ENCODE measurements at regions not wholly inside any gene's neighbourhood (a gene's known extent, or its start where the extent isn't known, plus 50 kb on each side); places are given as distances from the start of the nearest gene placed in this dataset.

GRCh38 chrX:148381603-148382002 is 118.8 kb upstream of the AFF2 start:
- Mint-ChIP-seq H3K4me1 (ENCODE audit: low read depth, unreplicated experiment) (peaks cover 23% of the 10 kb centered on the region), H3K4me3 (ENCODE audit: unreplicated experiment) (no peak overlapping the region), H3K9me3 (ENCODE audit: unreplicated experiment) (no peaks in the 10 kb centered on the region), H3K36me3 (ENCODE audit: low read depth, unreplicated experiment) (no peaks in the 10 kb centered on the region), H3K27me3 (ENCODE audit: low read depth, unreplicated experiment) (no peaks in the 10 kb centered on the region), H3K27ac (ENCODE audit: unreplicated experiment) (peak overlapping the region; percentile 95)
- H3K36me3 ChIP-seq (ENCODE audit: insufficient read depth, low read length): no peaks in the 10 kb centered on the region
- H2AFZ ChIP-seq (ENCODE audit: low read depth, low read length): no peak overlapping the region
- no peaks in the 10 kb centered on the region for H3K9me3 ChIP-seq (ENCODE audit: insufficient read depth, low read depth, low read length)
- FAIRE-seq (no peak), DNase-seq (ENCODE audit: low read depth) (no peak)
- no peak overlapping the region for H3K9ac ChIP-seq (ENCODE audit: low read length)
- no peak overlapping the region for H3K27ac ChIP-seq (ENCODE audit: low read depth, low read length)
- H3K4me2 ChIP-seq (ENCODE audit: low read length): peak overlapping the region; percentile 41
- H4K20me1 ChIP-seq (ENCODE audit: insufficient read depth, low read length): no peaks in the 10 kb centered on the region
- H3K79me2 ChIP-seq (ENCODE audit: insufficient read depth, low read length): no peaks in the 10 kb centered on the region
- H3K4me3 ChIP-seq (ENCODE audit: insufficient read depth, low read depth, low read length): no peak overlapping the region
- no peak for TF ChIP-seq CTCF (IDR thresholded peaks at IDR 0.05; ENCODE audit: insufficient read depth, low read depth, low read length)
- no peak for TF ChIP-seq EZH2 (IDR thresholded peaks at IDR 0.05; ENCODE audit: insufficient read depth, low read length)
- no peaks in the 10 kb centered on the region for H3K27me3 ChIP-seq (ENCODE audit: insufficient read depth, low read length)
- H3K4me1 ChIP-seq (ENCODE audit: insufficient read depth, low read length): no peaks in the 10 kb centered on the region

GRCh38 chrX:148382983-148383382 is 117.4 kb upstream of the AFF2 start:
- no peaks in the 10 kb centered on the region for H3K27me3 ChIP-seq (ENCODE audit: insufficient read depth, low read length)
- H3K9ac ChIP-seq (ENCODE audit: low read length): no peak overlapping the region
- no peaks in the 10 kb centered on the region for H3K4me1 ChIP-seq (ENCODE audit: insufficient read depth, low read length)
- TF ChIP-seq EZH2 (IDR thresholded peaks at IDR 0.05; ENCODE audit: insufficient read depth, low read length): no peak
- TF ChIP-seq CTCF (IDR thresholded peaks at IDR 0.05; ENCODE audit: insufficient read depth, low read depth, low read length): no peak
- no peaks in the 10 kb centered on the region for H3K36me3 ChIP-seq (ENCODE audit: insufficient read depth, low read length)
- Mint-ChIP-seq H3K4me3 (ENCODE audit: unreplicated experiment) (no peak overlapping the region), H3K27me3 (ENCODE audit: low read depth, unreplicated experiment) (peaks cover 2% of the 10 kb centered on the region), H3K4me1 (ENCODE audit: low read depth, unreplicated experiment) (peaks cover 23% of the 10 kb centered on the region), H3K9me3 (ENCODE audit: unreplicated experiment) (no peaks in the 10 kb centered on the region), H3K27ac (ENCODE audit: unreplicated experiment) (no peak overlapping the region), H3K36me3 (ENCODE audit: low read depth, unreplicated experiment) (no peaks in the 10 kb centered on the region)
- H2AFZ ChIP-seq (ENCODE audit: low read depth, low read length): no peak overlapping the region
- FAIRE-seq (peak; percentile 81), DNase-seq (ENCODE audit: low read depth) (no peak)
- H4K20me1 ChIP-seq (ENCODE audit: insufficient read depth, low read length): no peaks in the 10 kb centered on the region
- no peaks in the 10 kb centered on the region for H3K9me3 ChIP-seq (ENCODE audit: insufficient read depth, low read depth, low read length)
- H3K4me2 ChIP-seq (ENCODE audit: low read length): no peak overlapping the region
- no peak overlapping the region for H3K4me3 ChIP-seq (ENCODE audit: insufficient read depth, low read depth, low read length)
- no peak overlapping the region for H3K27ac ChIP-seq (ENCODE audit: low read depth, low read length)
- no peaks in the 10 kb centered on the region for H3K79me2 ChIP-seq (ENCODE audit: insufficient read depth, low read length)

GRCh38 chrX:148385471-148385870 is 114.9 kb upstream of the AFF2 start:
- H3K4me1 Mint-ChIP-seq (ENCODE audit: low read depth, unreplicated experiment): peaks cover 14% of the 10 kb centered on the region
- H2AFZ ChIP-seq (ENCODE audit: low read depth, low read length): no peak overlapping the region
- H3K9me3 ChIP-seq (ENCODE audit: insufficient read depth, low read depth, low read length): no peaks in the 10 kb centered on the region
- no peaks in the 10 kb centered on the region for H3K36me3 ChIP-seq (ENCODE audit: insufficient read depth, low read length)
- H3K4me1 ChIP-seq (ENCODE audit: insufficient read depth, low read length): no peaks in the 10 kb centered on the region
- peak; percentile 13 for FAIRE-seq
- no peaks in the 10 kb centered on the region for H3K27me3 ChIP-seq (ENCODE audit: insufficient read depth, low read length)
- H3K9me3 Mint-ChIP-seq (ENCODE audit: unreplicated experiment): no peaks in the 10 kb centered on the region
- H3K79me2 ChIP-seq (ENCODE audit: insufficient read depth, low read length): no peaks in the 10 kb centered on the region
- no peak overlapping the region for H3K27ac ChIP-seq (ENCODE audit: low read depth, low read length)
- no peak for TF ChIP-seq CTCF (IDR thresholded peaks at IDR 0.05; ENCODE audit: insufficient read depth, low read depth, low read length)
- TF ChIP-seq EZH2 (IDR thresholded peaks at IDR 0.05; ENCODE audit: insufficient read depth, low read length): no peak
- H3K4me2 ChIP-seq (ENCODE audit: low read length): no peak overlapping the region
- H3K4me3 Mint-ChIP-seq (ENCODE audit: unreplicated experiment): no peak overlapping the region
- DNase-seq (ENCODE audit: low read depth): no peak
- H4K20me1 ChIP-seq (ENCODE audit: insufficient read depth, low read length): no peaks in the 10 kb centered on the region
- no peak overlapping the region for H3K27ac Mint-ChIP-seq (ENCODE audit: unreplicated experiment)
- peaks cover 2% of the 10 kb centered on the region for H3K27me3 Mint-ChIP-seq (ENCODE audit: low read depth, unreplicated experiment)
- H3K36me3 Mint-ChIP-seq (ENCODE audit: low read depth, unreplicated experiment): no peaks in the 10 kb centered on the region
- no peak overlapping the region for H3K9ac ChIP-seq (ENCODE audit: low read length)
- H3K4me3 ChIP-seq (ENCODE audit: insufficient read depth, low read depth, low read length): no peak overlapping the region
